Upper lobe of right lung (tissue), 1 donor: ENCODE measurements at regions not wholly inside any gene's neighbourhood (a gene's known extent, or its start where the extent isn't known, plus 50 kb on each side); places are given as distances from the start of the nearest gene placed in this dataset.

Experiments
- ATAC-seq: fragments of 200-7000 bp; cut with Tn5 transposase; one replicate; pipeline ENCODE4 v1.9.1; 2020; ENCODE audit warnings: mild to moderate bottlenecking, moderate library complexity
- DNase-seq: peaks from one replicate; pipeline ENCODE4 v3.0.0-alpha.2; 2020
- H3K27ac ChIP-seq: fragments of 200-600 bp; one replicate; pipeline ENCODE4 v1.8.0; 2022
- H3K27me3 ChIP-seq: fragments of 200-600 bp; one replicate; pipeline ENCODE4 v1.8.0; 2022; ENCODE audit warnings: mild to moderate bottlenecking
- H3K36me3 ChIP-seq: fragments of 200-600 bp; one replicate; pipeline ENCODE4 v1.8.0; 2022
- H3K4me1 ChIP-seq: fragments of 200-600 bp; one replicate; pipeline ENCODE4 v1.8.0; 2022
- H3K4me3 ChIP-seq: fragments of 200-600 bp; one replicate; pipeline ENCODE4 v1.8.0; 2022; ENCODE audit warnings: mild to moderate bottlenecking
- H3K9me3 ChIP-seq: fragments of 200-600 bp; one replicate; pipeline ENCODE4 v1.8.0; 2022
- CTCF ChIP-seq: fragments of 200-600 bp; IDR thresholded peaks from one replicate; pipeline ENCODE4 v1.8.0; 2022; ENCODE audit warnings: antibody characterized with exemption
- intact Hi-C: fragments of 100-400 bp; cut with DNase I; formaldehyde crosslinking; loops from one replicate; pipeline ENCODE4 v1.11.0; 2022
- donor health status: DM: no; HTN: yes; CAD: no; lungs with severe emphysema.

- DNase-seq (no peak), ATAC-seq (no peak)
- Histone ChIP-seq H3K4me1 (no peaks in the 10 kb centered on the region), H3K27ac (no peak overlapping the region), H3K4me3 (no peak overlapping the region), H3K36me3 (no peaks in the 10 kb centered on the region), H3K27me3 (no peaks in the 10 kb centered on the region), H3K9me3 (no peaks in the 10 kb centered on the region)
- intact Hi-C loops = no loop called here
- TF ChIP-seq CTCF = no peak
Observed at GRCh38 chr13:34208336-34208735, 390.4 kb downstream of the RFC3 start.

- H3K27me3 ChIP-seq = no peaks in the 10 kb centered on the region
- no peak for ATAC-seq
Observed at GRCh38 chr13:34210341-34210740, 392.4 kb downstream of the RFC3 start.

GRCh38 chr13:34214686-34215085, 396.7 kb downstream of the RFC3 start:
- Histone ChIP-seq H3K27ac (no peak overlapping the region), H3K4me3 (no peak overlapping the region), H3K4me1 (no peaks in the 10 kb centered on the region), H3K9me3 (no peaks in the 10 kb centered on the region), H3K27me3 (no peaks in the 10 kb centered on the region), H3K36me3 (no peaks in the 10 kb centered on the region)
- no peak for DNase-seq
- no peak for TF ChIP-seq CTCF
- intact Hi-C loops = no loop called here
- no peak for ATAC-seq

More at GRCh38 chr13:34210341-34210740, 392.4 kb downstream of the RFC3 start:
- Histone ChIP-seq H3K4me1 (no peaks in the 10 kb centered on the region), H3K4me3 (no peak overlapping the region), H3K27ac (no peak overlapping the region), H3K9me3 (no peaks in the 10 kb centered on the region), H3K36me3 (no peaks in the 10 kb centered on the region)
- TF ChIP-seq CTCF = no peak
- no peak for DNase-seq
- intact Hi-C loops = no loop called here

- Histone ChIP-seq H3K9me3 (no peaks in the 10 kb centered on the region), H3K36me3 (no peaks in the 10 kb centered on the region), H3K27me3 (no peaks in the 10 kb centered on the region), H3K4me1 (no peaks in the 10 kb centered on the region), H3K4me3 (no peak overlapping the region), H3K27ac (no peak overlapping the region)
- intact Hi-C loops = no loop called here
- no peak for DNase-seq
- TF ChIP-seq CTCF = no peak
- ATAC-seq = no peak
Observed at GRCh38 chr13:34216256-34216655, 398.3 kb downstream of the RFC3 start.

- Histone ChIP-seq H3K36me3 (no peaks in the 10 kb centered on the region), H3K27ac (no peak overlapping the region), H3K4me3 (no peak overlapping the region), H3K27me3 (no peaks in the 10 kb centered on the region), H3K4me1 (no peaks in the 10 kb centered on the region), H3K9me3 (no peaks in the 10 kb centered on the region)
- ATAC-seq = no peak
- DNase-seq = no peak
- intact Hi-C loops = no loop called here
- TF ChIP-seq CTCF = no peak
Observed at GRCh38 chr13:34217343-34218025, 399.5 kb downstream of the RFC3 start.

GRCh38 chr13:34223984-34224383, 406.0 kb downstream of the RFC3 start:
- intact Hi-C loops = no loop called here

More at GRCh38 chr13:34223984-34224383, 406.0 kb downstream of the RFC3 start:
- Histone ChIP-seq H3K27ac (no peak overlapping the region), H3K4me1 (no peaks in the 10 kb centered on the region), H3K27me3 (no peaks in the 10 kb centered on the region), H3K4me3 (no peak overlapping the region), H3K36me3 (no peaks in the 10 kb centered on the region), H3K9me3 (no peaks in the 10 kb centered on the region)
- no peak for DNase-seq
- TF ChIP-seq CTCF = no peak
- no peak for ATAC-seq
